Omental fat pad (tissue), 3 donors: ENCODE measurements at regions not wholly inside any gene's neighbourhood (a gene's known extent, or its start where the extent isn't known, plus 50 kb on each side); places are given as distances from the start of the nearest gene placed in this dataset.
"Not testable (repeated sequence)": the region's sequence is repeated elsewhere in the genome, so short reads cannot be mapped to it uniquely, and the experiment has no call there.

Experiments used
- ATAC-seq: fragments of 150-250 bp; one replicate; pipeline ENCODE4 v1.9.1; 2016; ENCODE audit warnings: mild to moderate bottlenecking, moderate library complexity; ENCODE audit not compliant: low FRiP score
- DNase-seq: peaks from one replicate; pipeline ENCODE4 v3.0.0-alpha.2; 2019; ENCODE audit warnings: low spot score
- TF ChIP-seq, protein P1 (sequence below), 3 donors: fragments of 450-650 bp; IDR thresholded peaks; one replicate each; pipeline ENCODE4 v1.5.1; 2016 to 2017; ENCODE audit warnings: antibody characterized with exemption in 3 of 3, mild to moderate bottlenecking in 3 of 3, moderate library complexity in 2 of 3

DNA sequence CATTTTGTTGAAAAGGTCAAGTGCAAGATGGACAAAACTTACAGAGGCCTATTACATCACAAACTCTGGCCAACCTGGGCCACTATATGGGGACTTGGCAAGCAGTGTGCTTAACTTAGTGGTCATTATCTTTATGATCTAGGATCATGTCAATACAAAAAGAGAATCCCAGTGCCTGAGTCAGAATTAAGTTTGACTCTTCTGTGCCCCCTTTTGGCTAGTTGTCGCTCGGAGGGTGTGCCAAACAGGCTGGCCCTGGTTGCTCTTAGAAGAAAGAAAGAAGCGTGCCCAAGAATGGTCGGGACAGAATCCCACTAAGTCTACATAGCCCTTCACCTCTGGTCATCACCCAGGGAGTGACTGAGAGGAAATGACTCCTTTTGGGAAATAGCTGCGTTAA lies 100.1 kb downstream of the EIF4E start:
- DNase-seq (no peak), ATAC-seq (no peak)
- TF ChIP-seq, protein P1, sequence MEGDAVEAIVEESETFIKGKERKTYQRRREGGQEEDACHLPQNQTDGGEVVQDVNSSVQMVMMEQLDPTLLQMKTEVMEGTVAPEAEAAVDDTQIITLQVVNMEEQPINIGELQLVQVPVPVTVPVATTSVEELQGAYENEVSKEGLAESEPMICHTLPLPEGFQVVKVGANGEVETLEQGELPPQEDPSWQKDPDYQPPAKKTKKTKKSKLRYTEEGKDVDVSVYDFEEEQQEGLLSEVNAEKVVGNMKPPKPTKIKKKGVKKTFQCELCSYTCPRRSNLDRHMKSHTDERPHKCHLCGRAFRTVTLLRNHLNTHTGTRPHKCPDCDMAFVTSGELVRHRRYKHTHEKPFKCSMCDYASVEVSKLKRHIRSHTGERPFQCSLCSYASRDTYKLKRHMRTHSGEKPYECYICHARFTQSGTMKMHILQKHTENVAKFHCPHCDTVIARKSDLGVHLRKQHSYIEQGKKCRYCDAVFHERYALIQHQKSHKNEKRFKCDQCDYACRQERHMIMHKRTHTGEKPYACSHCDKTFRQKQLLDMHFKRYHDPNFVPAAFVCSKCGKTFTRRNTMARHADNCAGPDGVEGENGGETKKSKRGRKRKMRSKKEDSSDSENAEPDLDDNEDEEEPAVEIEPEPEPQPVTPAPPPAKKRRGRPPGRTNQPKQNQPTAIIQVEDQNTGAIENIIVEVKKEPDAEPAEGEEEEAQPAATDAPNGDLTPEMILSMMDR (IDR thresholded peaks at IDR 0.05) = no peak

DNA sequence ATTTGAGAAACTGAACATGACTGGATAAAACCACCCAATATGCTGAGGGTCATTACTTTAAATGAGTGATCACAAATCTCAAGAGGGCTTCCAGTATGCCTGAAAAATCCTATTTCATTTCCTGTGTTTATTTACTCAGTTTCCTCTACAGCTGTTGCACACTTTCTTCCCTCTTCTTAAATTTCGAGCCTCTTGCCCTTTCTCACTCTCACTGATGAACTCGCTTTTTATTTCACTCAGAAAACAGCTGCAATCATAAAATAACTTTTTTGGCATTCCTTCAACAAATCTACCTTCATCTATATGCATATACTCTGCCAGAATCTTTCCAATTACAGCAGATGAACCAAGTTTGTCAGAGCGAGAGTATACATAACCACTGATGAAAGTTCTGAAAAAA lies 101.3 kb downstream of the EIF4E start:
- DNase-seq (no peak), ATAC-seq (no peak)
- TF ChIP-seq, protein P1 (IDR thresholded peaks at IDR 0.05) = no peak

DNA sequence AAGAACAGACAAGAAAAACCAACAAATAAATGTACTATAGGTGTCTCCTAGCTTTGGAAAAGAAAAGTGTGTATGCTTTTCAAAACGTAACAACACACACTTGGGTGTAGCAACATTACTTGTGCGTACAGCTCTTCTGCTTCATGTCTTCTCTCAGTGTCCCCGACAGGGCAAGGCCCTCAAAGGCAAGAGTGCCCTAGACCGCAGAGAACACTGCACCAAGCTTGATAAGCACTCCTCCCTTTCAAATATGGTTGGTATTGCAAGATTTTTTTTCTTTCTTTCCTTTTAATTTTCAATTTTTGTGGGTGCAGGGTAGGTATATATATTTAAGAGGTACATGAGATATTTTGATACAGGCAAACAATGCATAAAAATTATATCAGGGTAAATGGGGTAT lies 106.8 kb downstream of the EIF4E start:
- DNase-seq (no peak), ATAC-seq (no peak)
- TF ChIP-seq, protein P1 (IDR thresholded peaks at IDR 0.05) = no peak

DNA sequence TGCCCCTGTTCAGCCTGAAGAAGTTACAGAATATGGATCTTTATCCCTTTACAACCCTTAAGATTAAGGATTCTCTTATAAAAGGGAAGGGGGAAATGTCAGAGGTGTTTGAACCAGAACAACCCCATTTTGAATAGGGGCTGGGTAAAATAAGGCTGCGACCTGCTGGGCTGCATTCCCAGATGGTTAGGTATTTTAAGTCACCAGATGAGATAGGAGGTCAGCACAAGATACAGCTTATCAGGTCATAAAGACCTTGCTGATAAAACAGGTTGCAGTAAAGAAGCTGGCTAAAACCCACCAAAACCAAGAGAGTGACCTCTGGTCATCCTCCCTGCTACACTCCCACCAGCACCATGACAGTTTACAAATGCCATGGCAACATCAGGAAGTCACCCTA lies 110.8 kb downstream of the EIF4E start:
- not testable (repeated sequence) for ATAC-seq, DNase-seq

DNA sequence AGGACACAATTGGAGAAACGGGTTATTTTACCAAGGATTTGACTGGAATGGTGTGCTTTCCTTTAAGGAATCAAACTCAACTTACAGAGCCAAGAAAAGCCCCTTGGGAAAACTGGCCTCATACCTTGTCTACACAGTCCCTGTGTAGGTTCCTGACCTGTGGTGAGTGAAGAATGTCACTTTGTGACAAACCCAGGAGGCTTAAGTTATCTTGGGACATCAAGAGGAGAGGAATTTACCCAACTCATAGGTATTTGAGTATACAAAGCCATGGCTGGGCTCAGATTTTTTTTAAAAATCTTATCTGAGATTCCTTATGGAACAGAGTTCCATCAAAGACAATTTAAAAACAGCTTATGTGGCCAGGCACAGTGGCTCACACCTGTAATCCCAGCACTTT lies 112.1 kb downstream of the EIF4E start:
- DNase-seq = no peak
- TF ChIP-seq, protein P1 (IDR thresholded peaks at IDR 0.05) = no peak
- no peak for ATAC-seq

DNA sequence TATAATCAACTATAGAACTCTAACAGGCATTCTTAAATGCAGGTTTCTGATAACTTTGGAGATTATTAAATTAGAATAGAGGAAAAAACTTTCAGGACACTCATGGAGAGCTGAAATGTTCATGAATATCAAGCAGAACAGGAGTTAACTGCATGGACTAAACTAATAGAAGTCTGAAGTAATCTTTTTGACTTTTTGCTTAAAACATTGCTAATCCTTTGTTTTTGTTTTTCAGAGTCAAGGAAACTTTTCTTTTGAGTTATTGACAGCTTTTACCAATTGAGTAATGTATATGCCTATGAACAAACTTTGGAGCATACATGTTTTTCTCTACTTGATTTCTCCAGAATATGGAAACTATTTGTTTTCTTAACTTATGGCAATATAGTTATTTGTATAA lies 112.5 kb downstream of the EIF4E start:
- DNase-seq (no peak), ATAC-seq (no peak)
- TF ChIP-seq, protein P1 (IDR thresholded peaks at IDR 0.05) = no peak

DNA sequence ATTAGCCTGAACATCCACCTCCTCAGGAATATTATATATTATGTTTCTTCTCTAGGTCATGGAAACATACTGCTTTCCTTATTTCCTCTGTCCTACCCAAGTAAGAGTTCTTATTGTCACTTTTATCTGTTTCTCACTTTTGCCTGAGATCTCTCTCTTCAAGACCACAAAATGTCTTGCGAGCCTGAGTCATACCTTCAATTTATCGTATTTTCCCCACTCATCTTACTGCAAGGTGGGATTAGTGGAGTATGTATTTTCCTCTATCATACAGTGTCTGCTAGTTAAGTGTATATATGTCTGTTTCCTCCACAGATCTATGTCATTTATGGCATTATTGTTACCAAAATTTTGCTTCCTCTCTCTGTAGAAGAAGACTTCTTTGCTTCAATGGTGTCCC lies 124.5 kb downstream of the EIF4E start:
- no peak for ATAC-seq
- TF ChIP-seq, protein P1 (IDR thresholded peaks at IDR 0.05) = no peak
- no peak for DNase-seq

DNA sequence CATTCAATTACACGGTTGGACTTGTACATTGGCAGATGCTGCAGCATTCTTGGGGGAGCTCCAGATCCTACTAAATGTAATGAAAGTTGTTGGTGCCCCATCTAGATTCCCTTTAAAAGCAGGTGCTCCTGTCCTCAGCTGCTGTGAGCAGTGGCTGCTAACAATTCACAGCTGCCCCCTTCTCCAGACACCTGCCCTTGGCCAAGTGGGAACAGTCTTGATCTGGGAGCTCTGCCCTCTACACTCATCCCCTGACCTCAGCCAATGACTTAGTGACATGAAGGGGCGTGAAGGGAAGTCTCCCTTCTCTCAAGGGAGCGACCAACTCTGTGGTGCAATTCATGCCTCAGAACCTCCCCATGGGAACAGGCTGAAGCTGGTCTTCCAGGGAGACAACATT lies 125.7 kb downstream of the EIF4E start:
- ATAC-seq (no peak), DNase-seq (no peak)
- TF ChIP-seq, protein P1 (IDR thresholded peaks at IDR 0.05) = no peak
